Liver (tissue), 8 donors: ENCODE measurements at regions not wholly inside any gene's neighbourhood (a gene's known extent, or its start where the extent isn't known, plus 50 kb on each side); places are given as distances from the start of the nearest gene placed in this dataset.

Experiments used
- DNase-seq: peaks from one replicate; pipeline ENCODE4 v3.0.0-alpha.2; 2017; ENCODE audit warnings: low spot score
- H3K27ac ChIP-seq, 2 donors: one replicate each; pipeline ENCODE4 v1.7.0; 2013; ENCODE audit warnings: inconsistent platforms in 2 of 2, low read length in 2 of 2, control low read depth in 1 of 2, low read depth in 1 of 2, mild to moderate bottlenecking in 1 of 2
- H3K27me3 ChIP-seq, 4 donors: one replicate each; pipeline versions ENCODE4 v1.6.1 to v1.7.0; 2013; ENCODE audit warnings: low read length in 3 of 4, inconsistent platforms in 1 of 4, mild to moderate bottlenecking in 1 of 4, moderate library complexity in 1 of 4; ENCODE audit not compliant: control insufficient read depth in 4 of 4, insufficient read depth in 4 of 4
- H3K36me3 ChIP-seq, 4 donors: one replicate each; pipeline versions ENCODE4 v1.6.1 to v1.7.0; 2013; ENCODE audit warnings: low read length in 3 of 4, mild to moderate bottlenecking in 3 of 4, low read depth in 1 of 4, moderate library complexity in 1 of 4; ENCODE audit not compliant: control insufficient read depth in 4 of 4, insufficient read depth in 3 of 4
- H3K4me1 ChIP-seq, 4 donors: one replicate each; pipeline versions ENCODE4 v1.6.1 to v1.7.0; 2013; ENCODE audit warnings: low read length in 3 of 4, mild to moderate bottlenecking in 3 of 4, moderate library complexity in 1 of 4; ENCODE audit not compliant: control insufficient read depth in 4 of 4, insufficient read depth in 4 of 4
- H3K4me3 ChIP-seq, 3 donors: one replicate each; pipeline versions ENCODE4 v1.6.1 to v1.7.0; 2013; ENCODE audit warnings: low read length in 3 of 3, control low read depth in 1 of 3, low read depth in 1 of 3, mild to moderate bottlenecking in 1 of 3
- H3K9ac ChIP-seq, 2 donors: one replicate each; pipeline ENCODE4 v1.7.0; 2013; ENCODE audit warnings: low read length in 2 of 2, mild to moderate bottlenecking in 2 of 2, moderate library complexity in 2 of 2, control low read depth in 1 of 2, low read depth in 1 of 2
- H3K9me3 ChIP-seq, 4 donors: one replicate each; pipeline versions ENCODE4 v1.6.1 to v1.7.0; 2013; ENCODE audit warnings: low read length in 3 of 4; ENCODE audit not compliant: control insufficient read depth in 4 of 4
- EGR1 ChIP-seq, 2 donors: IDR thresholded peaks; 2 replicates each; pipeline ENCODE4 v1.6.1; 2016 to 2018; ENCODE audit warnings: antibody characterized with exemption in 2 of 2, low read depth in 2 of 2
- FOXA1 ChIP-seq: IDR thresholded peaks from 2 replicates; pipeline ENCODE4 v1.6.1; 2016; ENCODE audit warnings: antibody characterized with exemption
- FOXA2 ChIP-seq: IDR thresholded peaks from 2 replicates; pipeline ENCODE4 v1.6.1; 2016; ENCODE audit warnings: antibody characterized with exemption
- GABPA ChIP-seq, 2 donors: IDR thresholded peaks in 1 of 2; conservative IDR thresholded peaks in 1 of 2; 2 replicates each; pipeline ENCODE4 v1.6.1; 2016; ENCODE audit warnings: antibody characterized with exemption in 2 of 2, mild to moderate bottlenecking in 1 of 2, moderate library complexity in 1 of 2
- HNF4A ChIP-seq, 2 donors: conservative IDR thresholded peaks; 2 replicates each; pipeline ENCODE4 v1.6.1; 2016; ENCODE audit warnings: antibody characterized with exemption in 2 of 2, mild to moderate bottlenecking in 2 of 2
- HNF4G ChIP-seq: IDR thresholded peaks from 2 replicates; pipeline ENCODE4 v1.6.1; 2016; ENCODE audit warnings: antibody characterized with exemption
- JUND ChIP-seq, 2 donors: IDR thresholded peaks; 2 replicates each; pipeline ENCODE4 v1.6.1; 2016; ENCODE audit warnings: antibody characterized with exemption in 2 of 2
- NR2F2 ChIP-seq: IDR thresholded peaks from 2 replicates; pipeline ENCODE4 v1.6.1; 2016; ENCODE audit warnings: antibody characterized with exemption
- RAD21 ChIP-seq, 2 donors: IDR thresholded peaks; 2 replicates each; pipeline ENCODE4 v1.6.1; 2016; ENCODE audit warnings: antibody characterized with exemption in 2 of 2, mild to moderate bottlenecking in 2 of 2
- RXRA ChIP-seq, 2 donors: IDR thresholded peaks; 2 replicates each; pipeline ENCODE4 v1.6.1; 2017 to 2018; ENCODE audit warnings: antibody characterized with exemption in 2 of 2, mild to moderate bottlenecking in 1 of 2
- SP1 ChIP-seq: IDR thresholded peaks from 2 replicates; pipeline ENCODE4 v1.6.1; 2018; ENCODE audit warnings: antibody characterized with exemption, mild to moderate bottlenecking
- TAF1 ChIP-seq: conservative IDR thresholded peaks from 2 replicates; pipeline ENCODE4 v1.6.1; 2016; ENCODE audit warnings: antibody characterized with exemption, mild to moderate bottlenecking
- YY1 ChIP-seq: IDR thresholded peaks from 2 replicates; pipeline ENCODE4 v1.6.1; 2016; ENCODE audit warnings: antibody characterized with exemption, mild to moderate bottlenecking
- WGBS: extraction: QIAGEN DNeasy Blood & Tissue Kit; methylation state at CpG from one replicate; pipeline ENCODE4 v1.1.7; 2013; 5-methylcytosine and 5-hydroxymethylcytosine counted together
- TF ChIP-seq, protein P1 (sequence below): IDR thresholded peaks from 2 replicates; pipeline ENCODE4 v1.6.1; 2016; ENCODE audit warnings: antibody characterized with exemption
- TF ChIP-seq, protein P2 (sequence below): IDR thresholded peaks from 2 replicates; pipeline ENCODE4 v1.6.1; 2016; ENCODE audit warnings: antibody characterized with exemption
- TF ChIP-seq, protein P3 (sequence below): IDR thresholded peaks from 2 replicates; pipeline ENCODE4 v1.6.1; 2016; ENCODE audit warnings: antibody characterized with exemption
- TF ChIP-seq, protein P4 (sequence below): fragments of 150-350 bp; IDR thresholded peaks from 2 replicates; pipeline ENCODE4 v1.5.1; 2017; ENCODE audit warnings: improper control_type of control experiment, low read depth, low read length; ENCODE audit not compliant: missing input control
- TF ChIP-seq, protein P5 (sequence below): IDR thresholded peaks from 2 replicates; pipeline ENCODE4 v1.6.1; 2016; ENCODE audit warnings: antibody characterized with exemption, mild to moderate bottlenecking
- donor health status: healthy.
- donor health status: healthy.
- donor health status: healthy.
- donor health status: healthy.
- donor health status: healthy.

DNA sequence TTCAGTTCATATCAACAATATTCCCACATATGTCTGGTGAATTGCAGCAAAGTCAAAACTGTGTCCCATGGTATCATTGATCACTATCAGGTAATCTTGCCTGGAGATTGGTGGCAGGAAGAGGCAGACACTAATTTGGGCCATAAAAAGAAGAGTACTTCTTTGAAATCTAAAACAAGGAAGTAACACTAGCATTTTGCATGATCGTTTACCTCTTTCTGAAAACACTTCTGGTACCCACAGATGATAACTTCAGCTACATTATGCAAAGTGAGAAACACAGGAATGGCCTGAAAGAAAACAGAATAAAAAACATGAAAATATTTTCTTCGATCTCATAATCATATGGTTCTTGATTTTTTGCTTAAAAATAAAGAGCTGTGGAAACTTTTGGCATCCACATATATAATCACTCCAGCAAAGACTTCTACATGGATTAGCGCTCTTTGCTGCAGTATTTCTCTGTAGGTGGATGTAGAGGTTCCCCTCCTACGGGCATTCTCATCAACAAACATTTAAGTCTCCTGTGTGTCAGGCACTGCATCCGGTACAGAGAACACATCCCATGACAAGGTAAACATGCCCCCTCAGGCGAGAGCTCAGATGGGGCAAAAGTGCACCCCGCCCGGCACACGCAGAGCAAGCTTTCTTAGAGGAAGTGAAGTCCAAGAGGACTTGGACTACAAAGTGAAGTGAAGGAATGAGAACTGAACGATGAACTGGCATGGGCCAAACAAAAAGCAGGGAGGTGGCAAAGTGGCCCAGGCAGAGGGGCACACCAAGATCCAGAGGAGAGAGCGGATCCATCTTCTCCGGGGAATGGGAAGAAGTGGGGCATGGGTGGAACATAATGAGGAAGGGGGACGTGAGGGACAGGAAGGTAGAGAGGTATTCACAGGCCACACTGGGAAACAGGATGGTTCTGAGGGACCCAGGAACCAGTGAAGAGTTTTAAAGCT, 68.0 kb upstream of the RIOK3 start:
- no peak overlapping the region for H3K4me3 ChIP-seq
- peaks cover 0 to 2% (median 0%) of the 10 kb centered on the region in 4 donors for H3K36me3 ChIP-seq
- no peak for DNase-seq
- no peaks in the 10 kb centered on the region for H3K27me3 ChIP-seq
- H3K9ac ChIP-seq, result no peak overlapping the region
- no peak for TF ChIP-seq EGR1 (IDR thresholded peaks at IDR 0.05; ENCODE audit: low read depth in 2 of 2)
- TF ChIP-seq FOXA2, result no peak
- TF ChIP-seq, protein P1, sequence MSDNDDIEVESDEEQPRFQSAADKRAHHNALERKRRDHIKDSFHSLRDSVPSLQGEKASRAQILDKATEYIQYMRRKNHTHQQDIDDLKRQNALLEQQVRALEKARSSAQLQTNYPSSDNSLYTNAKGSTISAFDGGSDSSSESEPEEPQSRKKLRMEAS, result no peak
- TF ChIP-seq GABPA (IDR thresholded peaks at IDR 0.05 in 1 of 2, conservative IDR thresholded peaks at IDR 0.05 in 1 of 2), result no peak
- TF ChIP-seq RAD21 (IDR thresholded peaks at IDR 0.05), result no peak
- no peak for TF ChIP-seq RXRA (IDR thresholded peaks at IDR 0.05)
- TF ChIP-seq, protein P2, sequence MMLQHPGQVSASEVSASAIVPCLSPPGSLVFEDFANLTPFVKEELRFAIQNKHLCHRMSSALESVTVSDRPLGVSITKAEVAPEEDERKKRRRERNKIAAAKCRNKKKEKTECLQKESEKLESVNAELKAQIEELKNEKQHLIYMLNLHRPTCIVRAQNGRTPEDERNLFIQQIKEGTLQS, result no peak
- TF ChIP-seq, protein P3, sequence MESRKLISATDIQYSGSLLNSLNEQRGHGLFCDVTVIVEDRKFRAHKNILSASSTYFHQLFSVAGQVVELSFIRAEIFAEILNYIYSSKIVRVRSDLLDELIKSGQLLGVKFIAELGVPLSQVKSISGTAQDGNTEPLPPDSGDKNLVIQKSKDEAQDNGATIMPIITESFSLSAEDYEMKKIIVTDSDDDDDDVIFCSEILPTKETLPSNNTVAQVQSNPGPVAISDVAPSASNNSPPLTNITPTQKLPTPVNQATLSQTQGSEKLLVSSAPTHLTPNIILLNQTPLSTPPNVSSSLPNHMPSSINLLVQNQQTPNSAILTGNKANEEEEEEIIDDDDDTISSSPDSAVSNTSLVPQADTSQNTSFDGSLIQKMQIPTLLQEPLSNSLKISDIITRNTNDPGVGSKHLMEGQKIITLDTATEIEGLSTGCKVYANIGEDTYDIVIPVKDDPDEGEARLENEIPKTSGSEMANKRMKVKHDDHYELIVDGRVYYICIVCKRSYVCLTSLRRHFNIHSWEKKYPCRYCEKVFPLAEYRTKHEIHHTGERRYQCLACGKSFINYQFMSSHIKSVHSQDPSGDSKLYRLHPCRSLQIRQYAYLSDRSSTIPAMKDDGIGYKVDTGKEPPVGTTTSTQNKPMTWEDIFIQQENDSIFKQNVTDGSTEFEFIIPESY, result no peak
- TF ChIP-seq YY1, result no peak
- no peak for TF ChIP-seq NR2F2
- no peak for TF ChIP-seq SP1
- TF ChIP-seq FOXA1, result no peak
- TF ChIP-seq HNF4A (conservative IDR thresholded peaks at IDR 0.05), result no peak
- TF ChIP-seq, protein P4, sequence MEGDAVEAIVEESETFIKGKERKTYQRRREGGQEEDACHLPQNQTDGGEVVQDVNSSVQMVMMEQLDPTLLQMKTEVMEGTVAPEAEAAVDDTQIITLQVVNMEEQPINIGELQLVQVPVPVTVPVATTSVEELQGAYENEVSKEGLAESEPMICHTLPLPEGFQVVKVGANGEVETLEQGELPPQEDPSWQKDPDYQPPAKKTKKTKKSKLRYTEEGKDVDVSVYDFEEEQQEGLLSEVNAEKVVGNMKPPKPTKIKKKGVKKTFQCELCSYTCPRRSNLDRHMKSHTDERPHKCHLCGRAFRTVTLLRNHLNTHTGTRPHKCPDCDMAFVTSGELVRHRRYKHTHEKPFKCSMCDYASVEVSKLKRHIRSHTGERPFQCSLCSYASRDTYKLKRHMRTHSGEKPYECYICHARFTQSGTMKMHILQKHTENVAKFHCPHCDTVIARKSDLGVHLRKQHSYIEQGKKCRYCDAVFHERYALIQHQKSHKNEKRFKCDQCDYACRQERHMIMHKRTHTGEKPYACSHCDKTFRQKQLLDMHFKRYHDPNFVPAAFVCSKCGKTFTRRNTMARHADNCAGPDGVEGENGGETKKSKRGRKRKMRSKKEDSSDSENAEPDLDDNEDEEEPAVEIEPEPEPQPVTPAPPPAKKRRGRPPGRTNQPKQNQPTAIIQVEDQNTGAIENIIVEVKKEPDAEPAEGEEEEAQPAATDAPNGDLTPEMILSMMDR, result no peak
- TF ChIP-seq TAF1, result no peak
- no peak overlapping the region for H3K27ac ChIP-seq
- 84% methylated on average over 13 of the region's 13 CpGs for WGBS
- no peaks in the 10 kb centered on the region for H3K9me3 ChIP-seq
- H3K4me1 ChIP-seq, result no peaks in the 10 kb centered on the region

DNA sequence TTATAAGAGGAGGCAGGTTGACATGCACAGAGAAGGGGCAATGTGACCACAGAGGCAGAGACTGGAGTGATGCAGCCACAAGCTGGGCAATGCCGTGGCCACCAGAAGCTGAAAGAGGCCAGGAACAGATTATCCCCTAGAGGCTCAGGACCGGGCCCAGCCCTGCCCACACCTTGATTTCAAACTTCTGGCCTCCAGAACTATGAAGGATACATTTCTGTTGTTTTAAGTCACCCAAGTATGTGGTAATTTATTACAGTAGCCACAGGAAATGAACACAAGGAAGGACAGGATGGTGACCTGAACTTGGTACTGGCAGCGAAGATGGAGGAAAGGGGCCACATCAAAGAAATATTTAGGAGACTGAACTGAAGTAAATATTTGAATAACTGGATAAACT, 66.8 kb upstream of the RIOK3 start:
- no peaks in the 10 kb centered on the region for H3K4me1 ChIP-seq
- no peak overlapping the region for H3K27ac ChIP-seq
- no peak for DNase-seq
- H3K9ac ChIP-seq, result no peak overlapping the region
- peaks cover 0 to 2% (median 0%) of the 10 kb centered on the region in 4 donors for H3K36me3 ChIP-seq
- no peaks in the 10 kb centered on the region for H3K27me3 ChIP-seq
- 92% methylated on average over 3 of the region's 3 CpGs for WGBS
- no peak overlapping the region for H3K4me3 ChIP-seq
- no peaks in the 10 kb centered on the region for H3K9me3 ChIP-seq
- TF ChIP-seq RXRA (IDR thresholded peaks at IDR 0.05) (no peak), HNF4A (conservative IDR thresholded peaks at IDR 0.05) (no peak), TAF1 (no peak), NR2F2 (no peak), FOXA2 (no peak), RAD21 (IDR thresholded peaks at IDR 0.05) (no peak), YY1 (no peak), GABPA (IDR thresholded peaks at IDR 0.05 in 1 of 2, conservative IDR thresholded peaks at IDR 0.05 in 1 of 2) (no peak), HNF4G (no peak), EGR1 (IDR thresholded peaks at IDR 0.05; ENCODE audit: low read depth in 2 of 2) (no peak), JUND (IDR thresholded peaks at IDR 0.05) (no peak), SP1 (no peak)
- TF ChIP-seq, protein P2, result no peak
- TF ChIP-seq, protein P3, result no peak
- TF ChIP-seq, protein P5, sequence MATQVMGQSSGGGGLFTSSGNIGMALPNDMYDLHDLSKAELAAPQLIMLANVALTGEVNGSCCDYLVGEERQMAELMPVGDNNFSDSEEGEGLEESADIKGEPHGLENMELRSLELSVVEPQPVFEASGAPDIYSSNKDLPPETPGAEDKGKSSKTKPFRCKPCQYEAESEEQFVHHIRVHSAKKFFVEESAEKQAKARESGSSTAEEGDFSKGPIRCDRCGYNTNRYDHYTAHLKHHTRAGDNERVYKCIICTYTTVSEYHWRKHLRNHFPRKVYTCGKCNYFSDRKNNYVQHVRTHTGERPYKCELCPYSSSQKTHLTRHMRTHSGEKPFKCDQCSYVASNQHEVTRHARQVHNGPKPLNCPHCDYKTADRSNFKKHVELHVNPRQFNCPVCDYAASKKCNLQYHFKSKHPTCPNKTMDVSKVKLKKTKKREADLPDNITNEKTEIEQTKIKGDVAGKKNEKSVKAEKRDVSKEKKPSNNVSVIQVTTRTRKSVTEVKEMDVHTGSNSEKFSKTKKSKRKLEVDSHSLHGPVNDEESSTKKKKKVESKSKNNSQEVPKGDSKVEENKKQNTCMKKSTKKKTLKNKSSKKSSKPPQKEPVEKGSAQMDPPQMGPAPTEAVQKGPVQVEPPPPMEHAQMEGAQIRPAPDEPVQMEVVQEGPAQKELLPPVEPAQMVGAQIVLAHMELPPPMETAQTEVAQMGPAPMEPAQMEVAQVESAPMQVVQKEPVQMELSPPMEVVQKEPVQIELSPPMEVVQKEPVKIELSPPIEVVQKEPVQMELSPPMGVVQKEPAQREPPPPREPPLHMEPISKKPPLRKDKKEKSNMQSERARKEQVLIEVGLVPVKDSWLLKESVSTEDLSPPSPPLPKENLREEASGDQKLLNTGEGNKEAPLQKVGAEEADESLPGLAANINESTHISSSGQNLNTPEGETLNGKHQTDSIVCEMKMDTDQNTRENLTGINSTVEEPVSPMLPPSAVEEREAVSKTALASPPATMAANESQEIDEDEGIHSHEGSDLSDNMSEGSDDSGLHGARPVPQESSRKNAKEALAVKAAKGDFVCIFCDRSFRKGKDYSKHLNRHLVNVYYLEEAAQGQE, result no peak
- TF ChIP-seq, protein P1, result no peak
